Type B pancreatic cell (in vitro differentiated cells): ENCODE measurements at regions not wholly inside any gene's neighbourhood (a gene's known extent, or its start where the extent isn't known, plus 50 kb on each side); places are given as distances from the start of the nearest gene placed in this dataset.

ENCODE experiments used
- DNase-seq: peaks from one replicate; pipeline ENCODE4 v3.0.0; 2021; ENCODE audit warnings: mixed read lengths; ENCODE audit not compliant: unreplicated experiment; ENCODE audit errors: extremely low spot score
- H3K27ac Mint-ChIP-seq: 2 replicates; pipeline ENCODE4 v1.8.0; 2021; ENCODE audit warnings: mild to moderate bottlenecking, mixed read lengths
- H3K27me3 Mint-ChIP-seq: 2 replicates; pipeline ENCODE4 v1.8.0; 2021; ENCODE audit warnings: mixed read lengths
- H3K36me3 Mint-ChIP-seq: 2 replicates; pipeline ENCODE4 v1.8.0; 2021; ENCODE audit warnings: mixed read lengths
- H3K4me1 Mint-ChIP-seq: one replicate; pipeline ENCODE4 v1.8.0; 2021; ENCODE audit warnings: mixed read lengths; ENCODE audit not compliant: unreplicated experiment
- H3K4me3 Mint-ChIP-seq: 2 replicates; pipeline ENCODE4 v1.8.0; 2021; ENCODE audit warnings: mild to moderate bottlenecking, mixed read lengths
- H3K9me3 Mint-ChIP-seq: 2 replicates; pipeline ENCODE4 v1.8.0; 2021; ENCODE audit warnings: mixed read lengths
- CTCF ChIP-seq: fragments of 200-600 bp; sonication (generic); conservative IDR thresholded peaks from 2 replicates; pipeline ENCODE4 v1.5.0; 2021; ENCODE audit warnings: antibody characterized with exemption, mild to moderate bottlenecking

GRCh38 chr2:18487106-18487913, 73.1 kb downstream of the RDH14 start:
- H3K27ac Mint-ChIP-seq, result no peak overlapping the region
- no peak overlapping the region for H3K4me3 Mint-ChIP-seq
- H3K27me3 Mint-ChIP-seq, result peaks cover 21% of the 10 kb centered on the region
- H3K36me3 Mint-ChIP-seq, result no peaks in the 10 kb centered on the region
- peaks cover 5% of the 10 kb centered on the region for H3K4me1 Mint-ChIP-seq
- peaks cover 4% of the 10 kb centered on the region for H3K9me3 Mint-ChIP-seq
- no peak for DNase-seq
- no peak for TF ChIP-seq CTCF

- H3K4me1 Mint-ChIP-seq, result peaks cover 20% of the 10 kb centered on the region
- TF ChIP-seq CTCF, result no peak
- H3K27ac Mint-ChIP-seq, result no peak overlapping the region
- DNase-seq, result no peak
- H3K27me3 Mint-ChIP-seq, result peaks cover 21% of the 10 kb centered on the region
- H3K36me3 Mint-ChIP-seq, result no peaks in the 10 kb centered on the region
- H3K9me3 Mint-ChIP-seq, result no peaks in the 10 kb centered on the region
- H3K4me3 Mint-ChIP-seq, result no peak overlapping the region
Observed at GRCh38 chr2:18484625-18485024, 75.8 kb downstream of the RDH14 start.

- Mint-ChIP-seq H3K4me1 (peaks cover 21% of the 10 kb centered on the region), H3K4me3 (no peak overlapping the region), H3K9me3 (no peaks in the 10 kb centered on the region), H3K27me3 (peaks cover 19% of the 10 kb centered on the region), H3K36me3 (no peaks in the 10 kb centered on the region), H3K27ac (no peak overlapping the region)
- no peak for TF ChIP-seq CTCF
- no peak for DNase-seq
Observed at GRCh38 chr2:18483896-18484295, 76.6 kb downstream of the RDH14 start.

- Mint-ChIP-seq H3K9me3 (no peaks in the 10 kb centered on the region), H3K36me3 (no peaks in the 10 kb centered on the region), H3K4me3 (no peak overlapping the region), H3K27me3 (peaks cover 16% of the 10 kb centered on the region), H3K27ac (no peak overlapping the region), H3K4me1 (peaks cover 21% of the 10 kb centered on the region)
- TF ChIP-seq CTCF, result no peak
- DNase-seq, result no peak
Observed at GRCh38 chr2:18482666-18483065, 77.8 kb downstream of the RDH14 start.

- H3K4me1 Mint-ChIP-seq, result peaks cover 16% of the 10 kb centered on the region
- TF ChIP-seq CTCF, result no peak
- no peaks in the 10 kb centered on the region for H3K36me3 Mint-ChIP-seq
- DNase-seq, result no peak
- no peak overlapping the region for H3K4me3 Mint-ChIP-seq
- peaks cover 16% of the 10 kb centered on the region for H3K27me3 Mint-ChIP-seq
- H3K9me3 Mint-ChIP-seq, result no peaks in the 10 kb centered on the region
- no peak overlapping the region for H3K27ac Mint-ChIP-seq
Observed at GRCh38 chr2:18479947-18480369, 80.5 kb downstream of the RDH14 start.
